B cell (primary cell): ENCODE measurements at regions not wholly inside any gene's neighbourhood (a gene's known extent, or its start where the extent isn't known, plus 50 kb on each side); places are given as distances from the start of the nearest gene placed in this dataset.

Experiments
- CTCF ChIP-seq: fragments of 200-600 bp; IDR thresholded peaks from one replicate; pipeline ENCODE4 v1.8.0; 2022; ENCODE audit warnings: antibody characterized with exemption, mild to moderate bottlenecking
- EZH2 ChIP-seq: IDR thresholded peaks from 2 replicates; pipeline ENCODE4 v1.6.1; 2012; ENCODE audit warnings: borderline replicate concordance, low read depth, mild to moderate bottlenecking, moderate library complexity, low read length; ENCODE audit not compliant: insufficient read depth, poor library complexity, severe bottlenecking

- TF ChIP-seq CTCF: no peak
- no peak for TF ChIP-seq EZH2
Observed at GRCh38 chr5:2227433-2227832, 344.7 kb upstream of the IRX4 start.
